ENCODE measurements at regions not wholly inside any gene's neighbourhood (a gene's known extent, or its start where the extent isn't known, plus 50 kb on each side); places are given as distances from the start of the nearest gene placed in this dataset.

GRCh38 chr2:164015328-164016123 lies 279.7 kb upstream of the FIGN start:
- no peak for TF ChIP-seq CTCF (IDR thresholded peaks at IDR 0.05; ENCODE audit: borderline replicate concordance, insufficient read depth, low read depth, low read length)
- H3K4me3 ChIP-seq (ENCODE audit: low read depth, low read length), result no peak overlapping the region

- TF ChIP-seq CTCF (IDR thresholded peaks at IDR 0.05; ENCODE audit: borderline replicate concordance, insufficient read depth, low read depth, low read length), result no peak
- no peak overlapping the region for H3K4me3 ChIP-seq (ENCODE audit: low read depth, low read length)
These were observed 279.0 kb upstream of the FIGN start for GRCh38 chr2:164014791-164015190.

GRCh38 chr2:164014068-164014731 lies 278.4 kb upstream of the FIGN start:
- TF ChIP-seq CTCF (IDR thresholded peaks at IDR 0.05; ENCODE audit: borderline replicate concordance, insufficient read depth, low read depth, low read length), result no peak
- H3K4me3 ChIP-seq (ENCODE audit: low read depth, low read length), result no peak overlapping the region

GRCh38 chr2:164012581-164012980 lies 276.8 kb upstream of the FIGN start:
- H3K4me3 ChIP-seq (ENCODE audit: low read depth, low read length), result no peak overlapping the region
- no peak for TF ChIP-seq CTCF (IDR thresholded peaks at IDR 0.05; ENCODE audit: borderline replicate concordance, insufficient read depth, low read depth, low read length)

GRCh38 chr2:164009756-164010337 lies 274.0 kb upstream of the FIGN start:
- no peak for TF ChIP-seq CTCF (IDR thresholded peaks at IDR 0.05; ENCODE audit: borderline replicate concordance, insufficient read depth, low read depth, low read length)
- no peak overlapping the region for H3K4me3 ChIP-seq (ENCODE audit: low read depth, low read length)

- no peak overlapping the region for H3K4me3 ChIP-seq (ENCODE audit: low read depth, low read length)
- no peak for TF ChIP-seq CTCF (IDR thresholded peaks at IDR 0.05; ENCODE audit: borderline replicate concordance, insufficient read depth, low read depth, low read length)
These were observed 272.9 kb upstream of the FIGN start for GRCh38 chr2:164008752-164009151.
